Right ventricle myocardium superior (tissue), 1 donor: ENCODE measurements at regions not wholly inside any gene's neighbourhood (a gene's known extent, or its start where the extent isn't known, plus 50 kb on each side); places are given as distances from the start of the nearest gene placed in this dataset.

Experiments used
- ATAC-seq: fragments of 200-7000 bp; cut with Tn5 transposase; one replicate; pipeline ENCODE4 v1.9.1; 2020; ENCODE audit warnings: mild to moderate bottlenecking; ENCODE audit not compliant: poor library complexity
- DNase-seq: peaks from one replicate; pipeline ENCODE4 v3.0.0-alpha.2; 2020
- intact Hi-C: fragments of 100-400 bp; cut with DNase I; formaldehyde crosslinking; loops from one replicate; pipeline ENCODE4 v1.11.2; 2022
- donor health status: DM: no; HTN: yes; CAD: no; lungs with severe emphysema.

GRCh38 chr5:2017540-2018389 lies 135.0 kb upstream of the IRX4 start:
- intact Hi-C loops: no loop called here
- no peak for DNase-seq
- no peak for ATAC-seq

GRCh38 chr5:2015961-2016360 lies 133.2 kb upstream of the IRX4 start:
- ATAC-seq: no peak
- intact Hi-C loops: no loop called here
- DNase-seq: no peak

GRCh38 chr5:2015124-2015848 lies 132.6 kb upstream of the IRX4 start:
- intact Hi-C loops: no loop called here
- DNase-seq (no peak), ATAC-seq (no peak)

- intact Hi-C loops: no loop called here
- DNase-seq (no peak), ATAC-seq (peak; percentile 62)
Measured at GRCh38 chr5:2014058-2014610, 131.4 kb upstream of the IRX4 start.

- intact Hi-C loops: no loop called here
- DNase-seq (no peak), ATAC-seq (peak; percentile 50)
Measured at GRCh38 chr5:2013301-2014057, 130.8 kb upstream of the IRX4 start.

- ATAC-seq: no peak
- intact Hi-C loops: no loop called here
Measured at GRCh38 chr5:2012885-2013284, 130.2 kb upstream of the IRX4 start.

GRCh38 chr5:2011481-2012411 lies 129.0 kb upstream of the IRX4 start:
- ATAC-seq (peak; percentile 71), DNase-seq (peak; percentile 75)
- intact Hi-C loops: no loop called here

More at GRCh38 chr5:2012885-2013284, 130.2 kb upstream of the IRX4 start:
- DNase-seq: no peak

- ATAC-seq (no peak), DNase-seq (no peak)
- intact Hi-C loops: no loop called here
Measured at GRCh38 chr5:2010940-2011339, 128.2 kb upstream of the IRX4 start.

GRCh38 chr5:2009986-2010914 lies 127.5 kb upstream of the IRX4 start:
- intact Hi-C loops: no loop called here
- DNase-seq: no peak

GRCh38 chr5:2008851-2009629 lies 126.3 kb upstream of the IRX4 start:
- ATAC-seq (no peak), DNase-seq (no peak)
- intact Hi-C loops: no loop called here

More at GRCh38 chr5:2009986-2010914, 127.5 kb upstream of the IRX4 start:
- no peak for ATAC-seq

GRCh38 chr5:2007878-2008501 lies 125.3 kb upstream of the IRX4 start:
- DNase-seq (peak; percentile 79), ATAC-seq (peak; percentile 76)
- intact Hi-C loops: no loop called here

- intact Hi-C loops: no loop called here
- no peak for DNase-seq
- no peak for ATAC-seq
Measured at GRCh38 chr5:2007496-2007877, 124.8 kb upstream of the IRX4 start.

- intact Hi-C loops: no loop called here
- ATAC-seq: no peak
- no peak for DNase-seq
Measured at GRCh38 chr5:2006971-2007291, 124.2 kb upstream of the IRX4 start.

- ATAC-seq (no peak), DNase-seq (no peak)
- intact Hi-C loops: no loop called here
Measured at GRCh38 chr5:2006193-2006970, 123.7 kb upstream of the IRX4 start.
